GM12892 (cell line): ENCODE measurements at regions not wholly inside any gene's neighbourhood (a gene's known extent, or its start where the extent isn't known, plus 50 kb on each side); places are given as distances from the start of the nearest gene placed in this dataset.
"Not testable (repeated sequence)": the region's sequence is repeated elsewhere in the genome, so short reads cannot be mapped to it uniquely, and the experiment has no call there.

Experiments used
- POLR2A ChIP-seq: IDR thresholded peaks from 2 replicates; pipeline ENCODE4 v1.6.1; 2011; ENCODE audit warnings: low read depth, low read length, control low read depth
- POLR2AphosphoS5 ChIP-seq: IDR thresholded peaks from 2 replicates; pipeline ENCODE4 v1.6.1; 2011; ENCODE audit warnings: low read depth, low read length, control low read depth
- TAF1 ChIP-seq: IDR thresholded peaks from 2 replicates; pipeline ENCODE4 v1.6.1; 2011; ENCODE audit warnings: low read depth, mild to moderate bottlenecking, control low read depth, low read length, borderline replicate concordance

DNA sequence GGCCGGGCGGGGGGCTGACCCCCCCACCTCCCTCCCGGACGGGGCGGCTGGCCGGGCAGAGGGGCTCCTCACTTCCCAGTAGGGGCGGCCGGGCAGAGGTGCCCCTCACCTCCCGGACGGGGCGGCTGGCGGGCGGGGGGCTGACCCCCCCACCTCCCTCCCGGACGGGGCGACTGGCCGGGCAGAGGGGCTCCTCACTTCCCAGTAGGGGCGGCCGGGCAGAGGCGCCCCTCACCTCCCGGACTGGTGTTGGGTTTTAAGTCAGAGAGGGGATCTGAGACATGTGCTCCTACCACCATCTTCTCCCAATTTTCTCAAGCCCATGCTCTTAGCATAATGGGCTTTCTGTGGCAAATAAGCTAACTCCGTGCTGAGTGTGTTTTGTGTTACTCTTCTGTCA lies 87.5 kb upstream of the TMTC4 start:
- not testable (repeated sequence) for TF ChIP-seq POLR2A, POLR2AphosphoS5, TAF1
